HG02885 (cell line): ENCODE measurements at regions not wholly inside any gene's neighbourhood (a gene's known extent, or its start where the extent isn't known, plus 50 kb on each side); places are given as distances from the start of the nearest gene placed in this dataset.
A peak's percentile ranks its signal among the peaks of the same experiment; 100 is the strongest.

Experiments used
- ATAC-seq: cut with Tn5 transposase; IDR thresholded peaks from one replicate; pipeline ENCODE4 v1.9.1; 2021; ENCODE audit warnings: mild to moderate bottlenecking; ENCODE audit not compliant: unreplicated experiment, poor library complexity

- no peak for ATAC-seq
These were observed 96.4 kb downstream of the DIRAS2 start for GRCh38 chr9:90546200-90546599.

DNA sequence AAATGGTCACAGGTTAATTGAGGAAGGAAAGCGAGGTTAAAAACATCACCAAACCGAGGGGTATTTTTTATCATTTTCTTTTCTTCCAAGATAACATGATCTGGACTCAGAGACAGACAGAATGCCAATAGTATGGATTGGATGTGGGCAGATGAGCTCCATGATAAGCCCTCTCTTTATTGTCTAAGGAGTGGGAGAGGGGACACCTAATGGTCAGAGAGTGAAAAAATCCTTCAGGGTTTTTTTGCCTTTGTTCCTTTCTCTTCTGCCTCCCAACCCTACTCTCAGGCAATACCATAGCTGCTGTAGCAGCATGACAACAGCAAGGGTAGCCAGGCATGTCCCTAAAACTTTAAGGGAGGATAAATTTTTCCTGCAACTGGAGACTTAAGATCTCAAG is 94.7 kb downstream of the DIRAS2 start:
- no peak for ATAC-seq

DNA sequence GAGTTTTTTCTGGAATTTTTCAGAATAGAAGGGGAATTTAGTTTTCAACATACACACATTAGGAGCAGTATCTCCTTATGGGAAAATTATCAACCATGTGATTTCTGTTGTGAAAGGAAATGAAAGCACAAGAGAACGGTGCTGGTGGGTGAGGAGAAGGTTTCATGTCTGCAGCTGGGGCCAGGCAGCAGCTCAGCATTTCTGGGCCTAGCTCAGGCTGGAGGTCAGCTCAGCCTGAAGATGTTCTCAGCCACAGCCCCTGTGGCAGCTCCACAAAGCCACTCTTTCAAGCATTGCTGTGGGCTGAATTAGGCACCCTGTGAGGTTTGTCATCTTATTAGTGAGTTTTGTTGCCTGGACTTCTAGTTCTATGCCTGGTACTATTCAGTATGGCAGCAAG is 90.3 kb downstream of the DIRAS2 start:
- peak; percentile 84 for ATAC-seq

GRCh38 chr9:90555351-90556057 is 87.1 kb downstream of the DIRAS2 start:
- no peak for ATAC-seq

- ATAC-seq, result no peak
These were observed 85.5 kb downstream of the DIRAS2 start for GRCh38 chr9:90556897-90557675.

DNA sequence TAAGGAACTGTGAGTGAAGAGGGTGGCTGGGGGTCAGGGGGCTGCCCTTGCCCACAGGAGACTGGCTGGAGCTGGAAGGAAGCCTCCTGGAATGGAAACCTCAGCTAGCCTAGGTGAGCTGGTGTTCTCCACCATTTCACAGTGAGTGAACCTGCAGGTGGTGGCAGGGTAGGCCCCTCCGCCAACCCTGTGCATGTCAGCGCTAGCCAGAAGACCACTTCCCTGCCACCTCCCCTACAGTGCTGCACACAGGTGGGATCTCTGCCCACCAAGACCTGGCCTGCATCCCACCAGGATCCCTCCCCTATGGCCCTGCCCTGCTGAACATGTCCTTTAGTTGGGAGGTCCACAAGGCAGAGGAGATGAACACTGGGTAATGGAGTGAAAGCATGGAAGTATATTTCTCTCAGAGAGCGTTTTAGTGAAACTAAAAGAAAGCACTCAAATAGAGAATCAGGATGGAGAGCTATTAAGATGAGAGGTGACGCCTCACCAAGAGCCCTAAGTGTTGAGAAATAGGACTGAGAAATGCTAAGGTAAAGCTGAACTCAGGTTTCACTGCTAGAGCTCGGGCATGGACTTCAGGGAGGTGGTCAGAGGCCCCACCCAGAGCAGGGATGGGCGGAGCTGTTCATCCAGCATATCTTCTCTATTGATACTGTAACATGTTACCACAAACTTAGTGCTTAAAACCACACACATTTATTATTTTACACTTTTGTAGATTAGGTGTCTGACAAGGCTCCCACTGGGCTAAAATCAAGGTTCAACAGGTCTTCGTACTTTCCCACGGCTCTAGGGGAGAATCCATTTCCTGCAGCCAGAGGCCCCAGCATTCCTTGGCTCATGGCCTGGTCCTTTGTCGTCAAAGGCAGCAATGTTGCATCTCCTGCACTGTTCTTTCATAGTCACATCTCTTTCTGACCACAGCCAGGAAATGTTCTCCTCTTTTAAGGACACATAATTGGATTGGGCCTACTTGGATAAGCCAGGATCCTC is 83.2 kb downstream of the DIRAS2 start:
- no peak for ATAC-seq
